Keratinocyte (primary cell): ENCODE measurements at regions not wholly inside any gene's neighbourhood (a gene's known extent, or its start where the extent isn't known, plus 50 kb on each side); places are given as distances from the start of the nearest gene placed in this dataset.

ENCODE experiments used
- DNase-seq: peaks from one replicate; pipeline ENCODE4 v3.0.0-alpha.2; 2011; ENCODE audit warnings: low read depth, missing footprints, low spot score
- FAIRE-seq: peaks from 2 replicates; lab custom pipeline; 2011; peaks lifted over from hg19 to GRCh38; lab: Jason Lieb, UNC
- H2AFZ ChIP-seq: 2 replicates; pipeline ENCODE4 v1.6.0; 2012; ENCODE audit warnings: low read length, control low read depth, inconsistent platforms; ENCODE audit not compliant: control insufficient read depth
- H3K27ac ChIP-seq: 2 replicates; pipeline ENCODE4 v1.5.1; 2011; ENCODE audit warnings: low read length; ENCODE audit not compliant: control insufficient read depth, insufficient read depth
- H3K27me3 ChIP-seq: 3 replicates; pipeline ENCODE4 v1.6.0; 2011; ENCODE audit warnings: low read length; ENCODE audit not compliant: control insufficient read depth, insufficient read depth; ENCODE audit errors: extremely low read depth
- H3K36me3 ChIP-seq, 2 experiments: 2 replicates in 1 of 2; 3 replicates in 1 of 2; pipeline ENCODE4 v1.5.1; 2011; ENCODE audit warnings: low read length in 2 of 2, mild to moderate bottlenecking in 1 of 2; ENCODE audit not compliant: control insufficient read depth in 2 of 2, insufficient read depth in 2 of 2; ENCODE audit errors: extremely low read depth in 1 of 2
- H3K4me1 ChIP-seq: 3 replicates; pipeline ENCODE4 v1.5.1; 2011; ENCODE audit warnings: low read length; ENCODE audit not compliant: control insufficient read depth, insufficient read depth; ENCODE audit errors: extremely low read depth
- H3K4me2 ChIP-seq: 3 replicates; pipeline ENCODE4 v1.6.0; 2011; ENCODE audit warnings: low read depth, low read length; ENCODE audit not compliant: control insufficient read depth, insufficient read depth; ENCODE audit errors: extremely low read depth
- H3K4me3 ChIP-seq, 3 experiments: fragments of 200-600 bp in 1 of 3; sonication (generic) in 1 of 3; 2 replicates in 2 of 3; 3 replicates in 1 of 3; pipeline ENCODE4 v1.5.1; 2011 to 2016; ENCODE audit warnings: low read length in 3 of 3, mild to moderate bottlenecking in 3 of 3, control low read depth in 2 of 3, inconsistent platforms in 1 of 3, low read depth in 1 of 3, mixed read lengths in 1 of 3, mixed run types in 1 of 3, moderate library complexity in 1 of 3; ENCODE audit not compliant: control insufficient read depth in 2 of 3, insufficient read depth in 2 of 3; ENCODE audit errors: extremely low read depth in 1 of 3
- H3K79me2 ChIP-seq: 2 replicates; pipeline ENCODE4 v1.6.0; 2012; ENCODE audit warnings: low read length; ENCODE audit not compliant: control insufficient read depth, insufficient read depth
- H3K9ac ChIP-seq: 3 replicates; pipeline ENCODE4 v1.6.0; 2011; ENCODE audit warnings: low read length; ENCODE audit not compliant: control insufficient read depth, insufficient read depth; ENCODE audit errors: extremely low read depth
- H3K9me1 ChIP-seq: 3 replicates; pipeline ENCODE4 v1.6.0; 2011; ENCODE audit warnings: low read length; ENCODE audit not compliant: control insufficient read depth, insufficient read depth; ENCODE audit errors: extremely low read depth
- H3K9me3 ChIP-seq: 2 replicates; pipeline ENCODE4 v1.5.1; 2012; ENCODE audit warnings: low read depth, low read length; ENCODE audit not compliant: control insufficient read depth
- H4K20me1 ChIP-seq: 3 replicates; pipeline ENCODE4 v1.6.0; 2011; ENCODE audit warnings: low read length; ENCODE audit not compliant: control insufficient read depth, insufficient read depth; ENCODE audit errors: extremely low read depth
- CTCF ChIP-seq, 3 experiments: IDR thresholded peaks in 1 of 3; conservative IDR thresholded peaks in 1 of 3; optimal IDR thresholded peaks in 1 of 3; 2 replicates in 2 of 3; 3 replicates in 1 of 3; pipeline versions ENCODE3 to v1.5.1; 2011; ENCODE audit warnings: low read length in 3 of 3, mild to moderate bottlenecking in 3 of 3, moderate library complexity in 2 of 3, control low read depth in 1 of 3, inconsistent platforms in 1 of 3; ENCODE audit not compliant: insufficient read depth in 2 of 3; ENCODE audit errors: extremely low read depth in 1 of 3
- EZH2 ChIP-seq: IDR thresholded peaks from one replicate; pipeline ENCODE4 v1.6.1; 2012; ENCODE audit warnings: inconsistent platforms, mild to moderate bottlenecking, low read length, moderate library complexity
- dilution Hi-C: fragments of 300-500 bp; cut with MboI; formaldehyde crosslinking; loops from one replicate; pipeline ENCODE4 v1.7.0; 2020; ENCODE audit warnings: low sequenced_read_pairs; ENCODE audit not compliant: extremely low pct_ligation_motif_present

- no peak overlapping the region for H3K4me2 ChIP-seq
- H3K79me2 ChIP-seq, result no peaks in the 10 kb centered on the region
- DNase-seq, result no peak
- no peaks in the 10 kb centered on the region for H3K9me1 ChIP-seq
- no peaks in the 10 kb centered on the region for H3K9me3 ChIP-seq
- H3K4me3 ChIP-seq, result no peak overlapping the region
- no peaks in the 10 kb centered on the region for H3K27me3 ChIP-seq
- no peak overlapping the region for H2AFZ ChIP-seq
- no peak overlapping the region for H3K9ac ChIP-seq
- H4K20me1 ChIP-seq, result no peaks in the 10 kb centered on the region
- dilution Hi-C loops, result no loop called here
- TF ChIP-seq CTCF (optimal IDR thresholded peaks at IDR 0.05 in 1 of 3, IDR thresholded peaks at IDR 0.05 in 1 of 3, conservative IDR thresholded peaks at IDR 0.05 in 1 of 3; ENCODE audit: extremely low read depth in 1 of 3, insufficient read depth in 2 of 3, low read length in 3 of 3) (no peak), EZH2 (no peak)
- no peak overlapping the region for H3K27ac ChIP-seq
- H3K4me1 ChIP-seq, result no peaks in the 10 kb centered on the region
- no peaks in the 10 kb centered on the region for H3K36me3 ChIP-seq
- no peak for FAIRE-seq
Measured at GRCh38 chr6:134719286-134719685, 230.6 kb downstream of the ALDH8A1 start.

GRCh38 chr6:134714679-134715078 is 235.2 kb downstream of the ALDH8A1 start:
- no peaks in the 10 kb centered on the region for H3K27me3 ChIP-seq
- no peak overlapping the region for H3K27ac ChIP-seq
- H3K36me3 ChIP-seq, result no peaks in the 10 kb centered on the region
- DNase-seq, result no peak
- dilution Hi-C loops, result no loop called here
- H3K9me1 ChIP-seq, result no peaks in the 10 kb centered on the region
- H3K9me3 ChIP-seq, result no peaks in the 10 kb centered on the region
- no peaks in the 10 kb centered on the region for H3K4me1 ChIP-seq
- H3K4me2 ChIP-seq, result no peak overlapping the region
- H2AFZ ChIP-seq, result no peak overlapping the region
- H3K79me2 ChIP-seq, result no peaks in the 10 kb centered on the region
- H3K9ac ChIP-seq, result no peak overlapping the region
- TF ChIP-seq CTCF (optimal IDR thresholded peaks at IDR 0.05 in 1 of 3, IDR thresholded peaks at IDR 0.05 in 1 of 3, conservative IDR thresholded peaks at IDR 0.05 in 1 of 3; ENCODE audit: extremely low read depth in 1 of 3, insufficient read depth in 2 of 3, low read length in 3 of 3) (no peak), EZH2 (no peak)
- no peak overlapping the region for H3K4me3 ChIP-seq
- FAIRE-seq, result no peak
- no peaks in the 10 kb centered on the region for H4K20me1 ChIP-seq
